Transverse colon (tissue), 4 donors: ENCODE measurements at regions not wholly inside any gene's neighbourhood (a gene's known extent, or its start where the extent isn't known, plus 50 kb on each side); places are given as distances from the start of the nearest gene placed in this dataset.
A peak's percentile ranks its signal among the peaks of the same experiment; 100 is the strongest.

Experiments
- DNase-seq: peaks from one replicate; pipeline ENCODE4 v3.0.0-alpha.2; 2019
- H3K27ac ChIP-seq, 4 donors: fragments of 200-600 bp; sonication (generic); 2 replicates each; pipeline ENCODE4 v1.5.1; 2016 to 2018; ENCODE audit warnings: inconsistent platforms in 4 of 4
- H3K27me3 ChIP-seq: fragments of 200-600 bp; sonication (generic); 2 replicates; pipeline ENCODE4 v1.5.1; 2017; ENCODE audit warnings: inconsistent platforms
- H3K36me3 ChIP-seq, 4 donors: fragments of 200-600 bp; sonication (generic); 2 replicates each; pipeline ENCODE4 v1.5.1; 2017 to 2019; ENCODE audit warnings: inconsistent platforms in 4 of 4
- H3K4me1 ChIP-seq, 4 donors: fragments of 200-600 bp; sonication (generic); 2 replicates each; pipeline ENCODE4 v1.5.1; 2017 to 2020; ENCODE audit warnings: inconsistent platforms in 4 of 4
- H3K4me3 ChIP-seq, 4 donors: fragments of 200-600 bp; sonication (generic); 1 replicate in 1 of 4; 2 replicates in 3 of 4; pipeline versions ENCODE4 v1.5.1 to v1.6.1; 2017 to 2019; ENCODE audit warnings: inconsistent platforms in 4 of 4
- H3K9me3 ChIP-seq, 2 donors: fragments of 200-600 bp; sonication (generic); 2 replicates each; pipeline ENCODE4 v1.5.1; 2017 to 2019; ENCODE audit warnings: inconsistent platforms in 2 of 2
- CTCF ChIP-seq, 5 experiments: fragments of 200-600 bp in 3 of 5; fragments of 450-650 bp in 2 of 5; sonication (generic) in 3 of 5; IDR thresholded peaks; 1 replicate in 2 of 5; 2 replicates in 3 of 5; pipeline ENCODE4 v1.5.1; 2016 to 2017; ENCODE audit warnings: antibody characterized with exemption in 5 of 5, inconsistent platforms in 3 of 5, mild to moderate bottlenecking in 2 of 5, moderate library complexity in 1 of 5
- EP300 ChIP-seq: sonication (generic); formaldehyde crosslinking; IDR thresholded peaks from one replicate; pipeline ENCODE4 v1.6.1; 2017; ENCODE audit warnings: antibody characterized with exemption, low read depth
- POLR2A ChIP-seq: fragments of 450-650 bp; IDR thresholded peaks from one replicate; pipeline ENCODE4 v1.6.1; 2016; ENCODE audit warnings: antibody characterized with exemption, mild to moderate bottlenecking, moderate library complexity
- POLR2AphosphoS5 ChIP-seq, 3 donors: sonication (generic); formaldehyde crosslinking; IDR thresholded peaks; one replicate each; pipeline ENCODE4 v1.6.1; 2016; ENCODE audit warnings: antibody characterized with exemption in 3 of 3
- WGBS, 2 donors: methylation state at CpG; one replicate each; pipeline ENCODE4 v1.1.5; 2018; ENCODE audit warnings: low coverage in 1 of 2; 5-methylcytosine and 5-hydroxymethylcytosine counted together
- in situ Hi-C, 4 donors: fragments of 200-750 bp; cut with MboI; loops; one replicate each; pipeline versions ENCODE4 v1.15.0 to v1.15.1; 2017; ENCODE audit warnings: low sequenced_read_pairs in 3 of 4, low pct_ligation_motif_present in 1 of 4, low pct_unique_long_range_greater_than_20kb in 1 of 4
- intact Hi-C: fragments of 100-400 bp; cut with DNase I; formaldehyde crosslinking; loops from one replicate; pipeline ENCODE4 v1.15.1; 2023; ENCODE audit warnings: low total_unique reads

- Histone ChIP-seq H3K27me3 (no peaks in the 10 kb centered on the region), H3K9me3 (peaks cover 0 to 4% of the 10 kb centered on the region in 2 donors), H3K27ac (no peak overlapping the region), H3K36me3 (no peaks in the 10 kb centered on the region), H3K4me3 (no peak overlapping the region), H3K4me1 (peaks cover 0 to 9% (median 3%) of the 10 kb centered on the region in 4 donors)
- intact Hi-C loops = no loop called here
- 25% methylated on average over 2 of the region's 2 CpGs; no CpG with 5 or more reads in 1 of the 2 donors for WGBS, 2 donors
- TF ChIP-seq POLR2AphosphoS5 (IDR thresholded peaks at IDR 0.05) (no peak), POLR2A (no peak), CTCF (IDR thresholded peaks at IDR 0.05) (no peak), EP300 (no peak)
- in situ Hi-C loops = no loop called here
- peak; percentile 48 for DNase-seq
Measured at GRCh38 chr11:69352715-69353319, 58.9 kb downstream of the MYEOV start.

GRCh38 chr11:69353696-69354544 is 60.0 kb downstream of the MYEOV start:
- Histone ChIP-seq H3K27me3 (no peaks in the 10 kb centered on the region), H3K36me3 (no peaks in the 10 kb centered on the region), H3K9me3 (no peaks in the 10 kb centered on the region), H3K4me3 (no peak overlapping the region), H3K4me1 (peaks cover 0 to 9% (median 3%) of the 10 kb centered on the region in 4 donors), H3K27ac (no peak overlapping the region)
- WGBS, 2 donors = 93% methylated on average over 20 of the region's 20 CpGs; no CpG with 5 or more reads in 1 of the 2 donors
- intact Hi-C loops (no loop called here), in situ Hi-C loops (no loop called here)
- TF ChIP-seq POLR2AphosphoS5 (IDR thresholded peaks at IDR 0.05) (no peak), POLR2A (no peak), EP300 (no peak), CTCF (IDR thresholded peaks at IDR 0.05) (no peak)
- DNase-seq = peak; percentile 6

GRCh38 chr11:69354545-69354897 is 60.6 kb downstream of the MYEOV start:
- intact Hi-C loops (no loop called here), in situ Hi-C loops (no loop called here)
- Histone ChIP-seq H3K4me3 (no peak overlapping the region), H3K27me3 (no peaks in the 10 kb centered on the region), H3K9me3 (peaks cover 0 to 2% of the 10 kb centered on the region in 2 donors), H3K4me1 (peaks cover 0 to 9% (median 3%) of the 10 kb centered on the region in 4 donors), H3K27ac (no peak overlapping the region), H3K36me3 (no peaks in the 10 kb centered on the region)
- TF ChIP-seq CTCF (IDR thresholded peaks at IDR 0.05) (no peak), POLR2AphosphoS5 (IDR thresholded peaks at IDR 0.05) (no peak)
- 94% methylated on average over 2 of the region's 2 CpGs; no CpG with 5 or more reads in 1 of the 2 donors for WGBS, 2 donors
- DNase-seq = no peak

- intact Hi-C loops = no loop called here
Measured at GRCh38 chr11:69355346-69355940, 61.5 kb downstream of the MYEOV start.

More at GRCh38 chr11:69355346-69355940, 61.5 kb downstream of the MYEOV start:
- H3K4me3 ChIP-seq = no peak overlapping the region
- H3K27me3 ChIP-seq = no peaks in the 10 kb centered on the region
- TF ChIP-seq EP300 (no peak), POLR2AphosphoS5 (IDR thresholded peaks at IDR 0.05) (no peak), CTCF (IDR thresholded peaks at IDR 0.05) (no peak), POLR2A (no peak)
- H3K36me3 ChIP-seq = no peaks in the 10 kb centered on the region
- H3K9me3 ChIP-seq = peaks cover 5 to 8% of the 10 kb centered on the region in 2 donors
- H3K27ac ChIP-seq = no peak overlapping the region
- 93% methylated on average over 10 of the region's 10 CpGs; no CpG with 5 or more reads in 1 of the 2 donors for WGBS, 2 donors
- DNase-seq = no peak
- in situ Hi-C loops = no loop called here
- peaks cover 0 to 9% (median 3%) of the 10 kb centered on the region in 4 donors for H3K4me1 ChIP-seq
